ENCODE measurements at regions not wholly inside any gene's neighbourhood (a gene's known extent, or its start where the extent isn't known, plus 50 kb on each side); places are given as distances from the start of the nearest gene placed in this dataset.

- intact Hi-C loops (cut with DNase I) = no loop called here
- DNase-seq = peak in 3 of 10 donors; percentile 55 to 74 (median 57)
These were observed 348.6 kb downstream of the SEC14L1 start for GRCh38 chr17:77489239-77489892.

- DNase-seq = peak; percentile 56 to 95 (median 76)
- intact Hi-C loops (cut with DNase I) = no loop called here
These were observed 349.1 kb downstream of the SEC14L1 start for GRCh38 chr17:77489893-77490255.

- intact Hi-C loops (cut with DNase I) = no loop called here
These were observed 349.8 kb downstream of the SEC14L1 start for GRCh38 chr17:77490361-77491183.

DNA sequence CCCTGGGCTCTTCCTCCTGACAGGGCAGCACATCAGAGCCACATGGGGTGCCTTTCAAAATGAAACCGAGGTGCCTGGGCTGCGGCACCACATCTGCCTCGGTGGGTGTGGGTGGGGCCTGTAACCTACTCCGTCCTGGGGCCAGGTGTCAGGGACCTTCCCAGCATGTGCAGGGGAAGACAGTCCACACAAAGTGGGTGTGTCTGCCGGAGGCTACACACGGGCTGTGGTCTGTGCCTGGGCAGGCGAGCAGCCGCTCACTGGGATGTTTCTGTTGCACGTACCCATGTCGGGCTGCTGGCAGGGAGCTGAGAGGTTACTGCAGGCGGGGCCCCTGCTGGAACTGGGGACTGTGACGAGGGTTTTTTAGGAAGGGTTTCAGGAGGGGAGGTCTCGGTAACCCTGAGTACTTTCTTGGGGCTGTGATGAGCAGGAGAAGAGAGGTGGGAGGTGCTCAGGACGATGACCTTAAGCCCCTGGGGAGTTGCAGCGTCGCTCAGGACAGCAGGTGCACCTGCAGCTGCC lies 351.2 kb downstream of the SEC14L1 start:
- DNase-seq = peak in 4 of 10 donors; percentile 5 to 70 (median 60)
- intact Hi-C loops (cut with DNase I) = no loop called here

More at GRCh38 chr17:77490361-77491183, 349.8 kb downstream of the SEC14L1 start:
- peak in 4 of 10 donors; percentile 6 to 73 (median 68) for DNase-seq

DNA sequence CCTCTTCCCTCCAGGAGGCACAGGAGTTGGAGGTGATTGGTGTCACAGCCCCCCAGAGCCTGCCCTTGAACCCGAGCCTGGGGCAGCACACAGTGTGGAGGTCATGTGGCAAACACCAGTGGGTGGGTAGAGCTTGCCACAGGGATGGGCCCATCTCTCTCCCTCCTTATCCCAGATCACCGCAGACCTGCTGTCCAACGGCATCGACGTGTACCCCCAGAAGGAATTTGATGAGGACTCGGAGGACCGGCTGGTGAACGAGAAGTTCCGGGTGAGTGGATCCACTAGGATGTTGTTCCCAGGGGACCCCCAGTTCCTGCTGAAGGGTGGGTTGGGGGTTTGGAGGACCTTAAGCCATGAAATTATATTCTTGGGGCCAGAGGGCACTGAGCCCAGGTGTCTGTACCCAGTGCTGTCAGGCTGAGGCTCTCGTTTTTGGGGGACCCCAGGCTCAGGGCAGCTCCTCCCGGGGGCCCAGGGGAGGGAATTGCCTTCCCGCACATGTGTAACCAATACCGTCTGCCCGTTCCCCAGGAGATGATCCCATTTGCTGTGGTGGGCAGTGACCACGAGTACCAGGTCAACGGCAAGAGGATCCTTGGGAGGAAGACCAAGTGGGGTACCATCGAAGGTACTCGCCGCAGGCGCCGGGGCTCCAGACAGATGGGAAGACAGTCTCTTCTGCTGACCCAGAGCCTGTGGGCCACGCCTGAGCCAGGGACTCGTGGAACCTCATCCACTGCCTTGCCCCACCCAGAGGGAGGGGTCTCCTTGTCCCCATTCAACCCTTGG lies 351.9 kb downstream of the SEC14L1 start:
- intact Hi-C loops (cut with DNase I) = no loop called here
- peak in 5 of 10 donors; percentile 1 to 74 (median 58) for DNase-seq

DNA sequence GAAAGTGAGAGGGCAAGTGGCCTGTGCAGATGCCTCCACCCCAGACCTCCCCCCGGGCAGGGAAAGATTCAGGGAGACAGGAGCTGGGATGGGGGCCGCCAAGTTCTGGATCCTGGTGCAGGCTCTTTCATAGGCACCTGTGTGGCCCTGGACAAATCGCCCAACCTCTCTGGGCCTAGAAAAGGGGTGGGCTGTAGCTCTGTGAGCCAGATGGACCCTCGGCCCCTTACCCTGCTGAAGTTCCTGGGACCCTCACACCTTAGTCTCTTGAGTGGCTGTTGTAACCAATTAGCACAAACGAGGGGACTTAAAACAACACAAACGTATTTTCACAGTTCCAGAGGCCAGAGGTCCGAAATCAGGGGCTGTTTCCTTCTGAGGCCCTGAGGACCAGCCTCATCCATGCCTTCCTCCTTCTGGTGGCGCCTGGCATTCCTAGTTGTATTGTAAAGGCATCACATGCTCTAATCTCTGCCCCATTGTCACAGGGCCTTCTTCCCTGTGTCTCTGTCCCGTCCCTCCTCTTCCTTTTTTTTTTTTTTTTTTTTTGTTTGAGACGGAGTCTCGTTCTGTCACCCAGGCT lies 352.6 kb downstream of the SEC14L1 start:
- DNase-seq = peak in 3 of 10 donors; percentile 3 to 27 (median 13)
- intact Hi-C loops (cut with DNase I) = no loop called here

- intact Hi-C loops (cut with DNase I) = no loop called here
These were observed 353.3 kb downstream of the SEC14L1 start for GRCh38 chr17:77493901-77494663.

DNA sequence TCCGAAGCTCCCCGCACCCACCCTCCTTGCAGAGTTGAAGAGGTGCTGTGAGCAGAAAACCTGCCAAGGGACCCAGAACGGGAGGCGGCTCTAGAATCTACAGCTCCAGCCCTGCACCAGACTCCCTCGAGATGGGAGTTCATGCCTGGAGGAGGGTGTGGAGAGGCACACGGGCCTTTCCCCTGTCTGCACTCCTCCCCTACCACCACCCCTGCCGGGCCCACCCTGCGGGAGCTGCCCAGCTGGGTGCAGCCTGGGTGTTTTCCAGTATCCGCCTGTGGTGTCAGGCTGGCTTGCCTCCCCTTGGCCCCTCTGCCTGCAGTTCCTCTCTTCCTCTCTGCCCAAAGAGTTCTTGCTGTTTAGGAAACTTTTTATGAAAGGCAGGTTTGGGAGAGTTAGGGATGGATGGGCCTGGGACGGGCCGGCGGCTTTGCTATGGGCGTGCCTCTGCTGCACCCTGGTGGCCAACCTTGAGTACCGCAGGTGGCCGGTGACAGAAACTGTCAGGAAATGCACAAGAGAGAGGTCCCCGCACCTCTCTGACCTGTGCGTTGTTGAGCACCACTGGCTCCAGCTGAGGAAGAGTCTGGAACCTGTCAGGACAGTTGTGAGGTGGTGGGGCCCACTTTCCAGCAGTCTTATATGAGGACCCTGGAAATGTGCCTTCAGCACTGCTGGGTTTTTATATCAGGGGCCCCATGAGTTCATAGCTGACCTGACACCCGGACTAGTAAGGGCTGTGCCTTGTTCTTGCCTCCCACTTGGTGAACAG lies 354.1 kb downstream of the SEC14L1 start:
- DNase-seq = peak; percentile 66 to 97 (median 79)
- intact Hi-C loops (cut with DNase I) = loop anchor here (1.0 kb wide), 2 partner anchors 65 to 164 kb away; no protein-coding TSS in a partner anchor

More at GRCh38 chr17:77493901-77494663, 353.3 kb downstream of the SEC14L1 start:
- DNase-seq = peak in 2 of 10 donors; percentile 10 to 52

DNA sequence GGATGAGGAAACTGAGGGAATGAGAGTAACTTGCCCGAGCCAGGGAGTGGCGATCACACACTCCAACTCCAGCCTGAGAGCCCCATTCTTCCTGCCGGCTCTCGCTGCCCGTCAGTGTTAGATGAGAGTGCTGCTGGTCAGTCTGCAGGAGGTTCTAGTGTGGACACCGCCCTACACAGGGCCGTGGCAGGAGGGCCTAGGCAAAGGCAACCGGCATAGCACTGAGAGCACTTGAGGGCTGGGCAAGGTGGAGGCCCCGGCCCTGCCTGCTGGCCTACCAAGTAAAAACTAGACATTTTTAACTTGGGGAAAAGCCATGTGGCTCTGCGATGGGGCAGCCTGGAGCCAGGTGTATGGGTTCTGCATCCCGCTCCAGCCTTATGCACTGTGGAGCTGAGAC lies 354.8 kb downstream of the SEC14L1 start:
- DNase-seq = peak in 4 of 10 donors; percentile 13 to 77 (median 33)
- intact Hi-C loops (cut with DNase I) = loop anchor here (1.0 kb wide), 2 partner anchors 65 to 164 kb away; no protein-coding TSS in a partner anchor

DNA sequence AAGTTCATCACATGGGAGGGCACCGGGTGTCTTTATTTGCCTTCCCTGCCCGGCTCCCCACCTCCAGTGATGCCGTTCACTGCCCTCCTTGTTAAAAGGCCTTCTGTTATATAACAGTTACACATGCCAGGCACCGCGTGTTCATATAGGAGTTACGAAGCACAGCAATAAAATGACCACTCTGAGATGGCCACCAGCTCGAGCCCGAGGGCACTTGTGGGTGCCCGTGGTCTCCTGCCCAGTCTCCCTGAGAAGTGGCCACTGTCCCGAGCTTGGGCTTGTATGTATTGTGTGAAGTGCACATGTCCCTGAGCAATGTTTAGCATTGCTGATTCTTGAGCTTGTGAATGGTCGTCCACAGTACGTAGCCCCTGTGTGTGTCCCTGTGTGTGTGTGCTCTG lies 355.6 kb downstream of the SEC14L1 start:
- intact Hi-C loops (cut with DNase I) = no loop called here

GRCh38 chr17:77496831-77497577 lies 356.2 kb downstream of the SEC14L1 start:
- DNase-seq = peak in 5 of 10 donors; percentile 7 to 55 (median 47)
- intact Hi-C loops (cut with DNase I) = no loop called here

More for the DNA sequence above, 355.6 kb downstream of the SEC14L1 start:
- peak in 4 of 10 donors; percentile 5 to 74 (median 36) for DNase-seq

GRCh38 chr17:77497578-77497934 lies 356.8 kb downstream of the SEC14L1 start:
- intact Hi-C loops (cut with DNase I) = no loop called here
- DNase-seq = peak in 3 of 10 donors; percentile 5 to 42 (median 24)

GRCh38 chr17:77498091-77498741 lies 357.4 kb downstream of the SEC14L1 start:
- intact Hi-C loops (cut with DNase I) = no loop called here
- DNase-seq = peak in 4 of 10 donors; percentile 2 to 79 (median 48)

DNA sequence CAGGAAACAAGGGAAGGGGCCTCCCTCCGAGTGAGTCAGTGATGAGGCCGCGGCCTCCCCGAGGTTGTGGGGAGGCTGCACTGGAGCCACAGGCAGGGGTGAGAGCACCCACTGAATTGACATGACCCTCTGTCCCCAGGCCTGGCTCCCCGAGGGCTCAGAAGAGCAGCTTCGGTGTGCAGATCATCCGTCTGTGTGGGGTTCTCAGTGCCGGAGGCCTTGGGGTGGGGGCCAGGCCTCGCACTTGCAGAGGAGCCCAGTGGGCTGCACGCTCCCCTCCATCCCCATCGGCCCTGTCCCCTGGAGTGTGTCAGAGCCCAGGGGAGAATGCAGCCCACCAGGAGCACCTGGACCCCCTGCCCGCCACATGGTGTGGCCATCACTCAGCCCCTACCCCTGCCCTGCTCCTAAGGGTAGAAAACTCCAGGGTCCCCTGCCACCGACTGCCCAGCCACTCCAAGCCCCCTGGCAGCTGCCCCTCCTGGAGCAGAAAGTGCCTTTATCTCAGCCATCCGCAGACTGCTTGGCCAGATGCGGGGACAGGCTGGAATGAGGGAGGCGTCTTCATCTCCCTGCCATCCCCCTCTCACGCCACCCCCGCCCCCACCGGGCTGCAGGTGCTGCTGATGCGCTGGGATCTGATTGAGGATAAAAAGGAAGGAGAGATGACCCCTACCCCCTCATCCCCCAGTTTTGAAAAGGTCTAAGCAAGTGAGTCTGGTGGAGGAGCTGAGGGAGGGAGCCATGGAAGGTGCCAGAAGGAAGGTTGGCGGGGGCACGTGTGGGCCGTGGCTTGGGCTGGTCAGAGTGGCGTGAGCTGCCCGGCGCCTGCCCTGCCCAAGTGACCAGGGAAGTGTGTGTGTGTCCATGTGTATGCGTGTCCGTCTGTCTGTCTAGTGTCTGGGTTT lies 358.3 kb downstream of the SEC14L1 start:
- DNase-seq = peak in 4 of 10 donors; percentile 7 to 54 (median 52)
- intact Hi-C loops (cut with DNase I) = no loop called here

GRCh38 chr17:77499699-77500435 lies 359.1 kb downstream of the SEC14L1 start:
- intact Hi-C loops (cut with DNase I) = no loop called here
- DNase-seq = peak in 4 of 10 donors; percentile 4 to 65 (median 42)
